H1 (cell line): ENCODE measurements at regions not wholly inside any gene's neighbourhood (a gene's known extent, or its start where the extent isn't known, plus 50 kb on each side); places are given as distances from the start of the nearest gene placed in this dataset.

Experiments
- CTCF ChIA-PET: fragments of 300-600 bp; sonication (Branson Sonifier 250); formaldehyde crosslinking; loops from one replicate; lab custom pipeline; 2021; ENCODE audit not compliant: partially characterized antibody; lab: Charles Lee
- POLR2A ChIA-PET: fragments of 300-600 bp; sonication (Branson Sonifier 250); formaldehyde crosslinking; loops from one replicate; lab custom pipeline; 2021; ENCODE audit warnings: inconsistent platforms; ENCODE audit not compliant: partially characterized antibody; lab: Charles Lee
- DNase-seq, 2 experiments: peaks; one replicate each; pipeline versions ENCODE4 v3.0.0 to v3.0.0-alpha.2; 2010 to 2022; ENCODE audit warnings: low spot score in 2 of 2, low read depth in 1 of 2, mixed read lengths in 1 of 2
- FAIRE-seq: peaks from 2 replicates; lab custom pipeline; 2011; peaks lifted over from hg19 to GRCh38; lab: Jason Lieb, UNC
- H2AFZ ChIP-seq: 2 replicates; pipeline ENCODE4 v1.8.1; 2012; ENCODE audit warnings: low read length, inconsistent platforms
- H2AK5ac ChIP-seq: 2 replicates; pipeline ENCODE4 v1.6.1; 2013; ENCODE audit warnings: low read depth, low read length
- H2BK120ac ChIP-seq: replicated peaks from 2 replicates; pipeline ENCODE3; 2013; ENCODE audit warnings: low read depth, low read length, inconsistent platforms
- H2BK12ac ChIP-seq: 2 replicates; pipeline ENCODE4 v1.6.1; 2013; ENCODE audit warnings: low read depth, low read length
- H2BK15ac ChIP-seq: 2 replicates; pipeline ENCODE4 v1.6.1; 2013; ENCODE audit warnings: low read length
- H2BK20ac ChIP-seq: 2 replicates; pipeline ENCODE4 v1.6.1; 2013; ENCODE audit warnings: low read length
- H2BK5ac ChIP-seq: 2 replicates; pipeline ENCODE4 v1.6.1; 2013; ENCODE audit warnings: low read depth, low read length
- H3K14ac ChIP-seq: 2 replicates; pipeline ENCODE4 v1.6.1; 2013; ENCODE audit warnings: inconsistent platforms; ENCODE audit not compliant: insufficient read length
- H3K18ac ChIP-seq: 2 replicates; pipeline ENCODE4 v1.6.1; 2013; ENCODE audit warnings: low read length; ENCODE audit errors: extremely low read depth
- H3K23ac ChIP-seq: 2 replicates; pipeline ENCODE4 v1.6.1; 2013; ENCODE audit warnings: inconsistent platforms; ENCODE audit not compliant: insufficient read length
- H3K23me2 ChIP-seq: 2 replicates; pipeline ENCODE4 v1.6.1; 2013; ENCODE audit warnings: low read depth, low read length
- H3K27ac ChIP-seq: 2 replicates; pipeline ENCODE4 v1.6.1; 2011; ENCODE audit warnings: low read depth, low read length, inconsistent platforms
- H3K27me3 ChIP-seq, 4 experiments: replicated peaks in 1 of 4; 1 replicate in 1 of 4; 2 replicates in 3 of 4; pipeline versions ENCODE4 v1.6.1 to v1.8.1; 2011 to 2013; ENCODE audit warnings: low read length in 3 of 4, mild to moderate bottlenecking in 3 of 4, inconsistent platforms in 2 of 4, mixed read lengths in 2 of 4, moderate library complexity in 1 of 4; ENCODE audit not compliant: control insufficient read depth in 3 of 4, insufficient read depth in 3 of 4; ENCODE audit errors: extremely low read depth in 1 of 4
- H3K36me3 ChIP-seq, 4 experiments: 2 replicates each; pipeline versions ENCODE4 v1.6.1 to v1.8.1; 2011 to 2013; ENCODE audit warnings: mild to moderate bottlenecking in 4 of 4, low read length in 3 of 4, moderate library complexity in 2 of 4, control low read depth in 1 of 4, inconsistent platforms in 1 of 4; ENCODE audit not compliant: insufficient read depth in 4 of 4, control insufficient read depth in 2 of 4
- H3K4ac ChIP-seq: replicated peaks from 2 replicates; pipeline ENCODE3; 2013; ENCODE audit warnings: low read length, low read depth, mixed read lengths, inconsistent platforms; ENCODE audit not compliant: insufficient read length
- H3K4me1 ChIP-seq, 4 experiments: replicated peaks in 1 of 4; 1 replicate in 1 of 4; 2 replicates in 3 of 4; pipeline versions ENCODE4 v1.6.1 to v1.8.1; 2011 to 2013; ENCODE audit warnings: low read length in 3 of 4, inconsistent platforms in 2 of 4, mixed read lengths in 1 of 4; ENCODE audit not compliant: insufficient read depth in 4 of 4, control insufficient read depth in 3 of 4
- H3K4me2 ChIP-seq, 2 experiments: 2 replicates each; pipeline versions ENCODE4 v1.6.1 to v1.8.1; 2011 to 2013; ENCODE audit warnings: low read depth in 2 of 2, low read length in 2 of 2, control low read depth in 1 of 2, inconsistent platforms in 1 of 2, mild to moderate bottlenecking in 1 of 2; ENCODE audit not compliant: insufficient read depth in 1 of 2
- H3K4me3 ChIP-seq, 4 experiments: fragments of 200-600, 300-600 bp in 1 of 4; sonication (generic), shearing (Covaris generic), sonication (Bioruptor Twin) in 1 of 4; 2 replicates each; pipeline versions ENCODE4 v1.5.1 to v1.8.1; 2011 to 2016; ENCODE audit warnings: low read length in 4 of 4, low read depth in 3 of 4, control low read depth in 2 of 4, inconsistent platforms in 2 of 4, mild to moderate bottlenecking in 2 of 4, mixed read lengths in 1 of 4, moderate library complexity in 1 of 4; ENCODE audit not compliant: insufficient read depth in 2 of 4; ENCODE audit errors: extremely low read depth in 1 of 4
- H3K56ac ChIP-seq: replicated peaks from 2 replicates; pipeline ENCODE3; 2013; ENCODE audit warnings: low read depth, mild to moderate bottlenecking, mixed read lengths, low read length, inconsistent platforms; ENCODE audit not compliant: insufficient read length
- H3K79me1 ChIP-seq: 2 replicates; pipeline ENCODE4 v1.6.1; 2013; ENCODE audit warnings: low read depth, low read length, control low read depth
- H3K79me2 ChIP-seq, 2 experiments: 2 replicates each; pipeline versions ENCODE4 v1.6.1 to v1.8.1; 2012 to 2013; ENCODE audit warnings: low read length in 2 of 2, mild to moderate bottlenecking in 2 of 2, inconsistent platforms in 1 of 2; ENCODE audit not compliant: insufficient read depth in 2 of 2, control insufficient read depth in 1 of 2
- H3K9ac ChIP-seq, 4 experiments: replicated peaks in 1 of 4; 1 replicate in 1 of 4; 2 replicates in 3 of 4; pipeline versions ENCODE4 v1.6.1 to v1.8.1; 2011 to 2013; ENCODE audit warnings: low read depth in 3 of 4, low read length in 3 of 4, control low read depth in 2 of 4, mild to moderate bottlenecking in 2 of 4, moderate library complexity in 2 of 4, inconsistent platforms in 1 of 4; ENCODE audit errors: extremely low read depth in 1 of 4
- H3K9me3 ChIP-seq, 2 experiments: 2 replicates each; pipeline versions ENCODE4 v1.6.1 to v1.8.1; 2012 to 2013; ENCODE audit warnings: mild to moderate bottlenecking in 2 of 2, moderate library complexity in 2 of 2, control low read depth in 1 of 2, inconsistent platforms in 1 of 2, low read depth in 1 of 2, low read length in 1 of 2, mixed read lengths in 1 of 2; ENCODE audit not compliant: insufficient read depth in 2 of 2
- H4K20me1 ChIP-seq, 2 experiments: replicated peaks in 1 of 2; 2 replicates each; pipeline versions ENCODE3 to v1.8.1; 2011 to 2013; ENCODE audit warnings: inconsistent platforms in 2 of 2, low read length in 2 of 2, mild to moderate bottlenecking in 1 of 2; ENCODE audit not compliant: insufficient read depth in 2 of 2, control insufficient read depth in 1 of 2
- H4K5ac ChIP-seq: 2 replicates; pipeline ENCODE4 v1.6.1; 2013; ENCODE audit warnings: low read length, low read depth, mixed read lengths, inconsistent platforms; ENCODE audit not compliant: insufficient read length
- H4K8ac ChIP-seq: 2 replicates; pipeline ENCODE4 v1.8.0; 2013; ENCODE audit warnings: mild to moderate bottlenecking, moderate library complexity, low read length, inconsistent platforms; ENCODE audit not compliant: insufficient read depth; ENCODE audit errors: extremely low read depth
- H4K91ac ChIP-seq: replicated peaks from 2 replicates; pipeline ENCODE3; 2013; ENCODE audit warnings: low read length, mixed read lengths, inconsistent platforms; ENCODE audit not compliant: insufficient read length
- CEBPB ChIP-seq: IDR thresholded peaks from 2 replicates; pipeline ENCODE4 v1.6.1; 2012; ENCODE audit warnings: low read depth, low read length
- FOSL1 ChIP-seq: IDR thresholded peaks from 2 replicates; pipeline ENCODE4 v1.6.1; 2011; ENCODE audit warnings: mild to moderate bottlenecking, low read depth, low read length, moderate library complexity; ENCODE audit not compliant: insufficient read depth
- JUN ChIP-seq: IDR thresholded peaks from 2 replicates; pipeline ENCODE4 v1.6.1; 2011; ENCODE audit warnings: low read depth, mild to moderate bottlenecking, improper control_type of control experiment, low read length
- KDM5A ChIP-seq: fragments of 200-600 bp; IDR thresholded peaks from 2 replicates; pipeline ENCODE4 v1.7.1; 2012; ENCODE audit warnings: mild to moderate bottlenecking, low read length, inconsistent platforms, mixed read lengths
- PHF8 ChIP-seq: fragments of 200-600 bp; sonication (generic); conservative IDR thresholded peaks from 2 replicates; pipeline ENCODE4 v1.7.1; 2012; ENCODE audit warnings: low read depth, mild to moderate bottlenecking, inconsistent platforms, low read length, moderate library complexity
- POLR2AphosphoS5 ChIP-seq: IDR thresholded peaks from 2 replicates; pipeline ENCODE4 v1.6.1; 2011; ENCODE audit warnings: low read depth, low read length
- POU5F1 ChIP-seq: IDR thresholded peaks from 2 replicates; pipeline ENCODE4 v1.6.1; 2011; ENCODE audit warnings: low read depth, mild to moderate bottlenecking, low read length, moderate library complexity
- RBBP5 ChIP-seq: IDR thresholded peaks from 2 replicates; pipeline ENCODE4 v1.7.1; 2012; ENCODE audit warnings: low read depth, mild to moderate bottlenecking, inconsistent platforms, low read length, moderate library complexity, borderline replicate concordance
- SIN3A ChIP-seq, 2 experiments: IDR thresholded peaks in 1 of 2; conservative IDR thresholded peaks in 1 of 2; 2 replicates each; pipeline ENCODE4 v1.6.1; 2011 to 2012; ENCODE audit warnings: low read length in 2 of 2, improper control_type of control experiment in 1 of 2, low read depth in 1 of 2, mild to moderate bottlenecking in 1 of 2
- SIRT6 ChIP-seq: IDR thresholded peaks from one replicate; pipeline ENCODE4 v1.7.1; 2012; ENCODE audit warnings: low read length, inconsistent platforms
- SP2 ChIP-seq: IDR thresholded peaks from 2 replicates; pipeline ENCODE4 v1.6.1; 2012; ENCODE audit warnings: mild to moderate bottlenecking, low read length, inconsistent platforms
- SP4 ChIP-seq: IDR thresholded peaks from 2 replicates; pipeline ENCODE4 v1.6.1; 2012; ENCODE audit warnings: low read length, inconsistent platforms
- SRF ChIP-seq: IDR thresholded peaks from 2 replicates; pipeline ENCODE4 v1.6.1; 2011; ENCODE audit warnings: mild to moderate bottlenecking, low read depth, low read length, moderate library complexity
- TAF1 ChIP-seq: IDR thresholded peaks from 2 replicates; pipeline ENCODE4 v1.6.1; 2011; ENCODE audit warnings: mild to moderate bottlenecking, low read depth, low read length
- TEAD4 ChIP-seq: IDR thresholded peaks from 2 replicates; pipeline ENCODE4 v1.6.1; 2012; ENCODE audit warnings: low read depth, low read length, inconsistent platforms, mixed read lengths
- WGBS, 2 experiments: shearing (Covaris generic) in 1 of 2; methylation state at CpG; one replicate each; pipeline versions ENCODE4 v1.1.6 to v1.1.7; 2013 to 2015; ENCODE audit warnings: low lambda C conversion rate in 2 of 2, mixed read lengths in 2 of 2, inconsistent platforms in 1 of 2, low coverage in 1 of 2, missing lambda C conversion rate in 1 of 2; ENCODE audit not compliant: insufficient replicate concordance in 2 of 2, insufficient coverage in 1 of 2, insufficient read length in 1 of 2; ENCODE audit errors: extremely low coverage in 1 of 2, missing lambda C conversion rate in 1 of 2; 5-methylcytosine and 5-hydroxymethylcytosine counted together

GRCh38 chr21:14657241-14658008, 111.3 kb upstream of the SAMSN1 start:
- WGBS, 2 experiments, result 91% methylated on average over 10 of the region's 10 CpGs; no CpG with 5 or more reads in 1 of the 2 experiments
- H3K79me2 ChIP-seq, result no peaks in the 10 kb centered on the region
- no peak overlapping the region for H2AK5ac ChIP-seq
- H3K27me3 ChIP-seq, result no peaks in the 10 kb centered on the region
- no peak overlapping the region for H2BK5ac ChIP-seq
- no peak overlapping the region for H3K4me2 ChIP-seq
- H4K91ac ChIP-seq, result no peak overlapping the region
- no peak overlapping the region for H3K4me3 ChIP-seq
- no peak overlapping the region for H2BK12ac ChIP-seq
- no peak overlapping the region for H2BK20ac ChIP-seq
- H4K8ac ChIP-seq, result no peak overlapping the region
- H3K56ac ChIP-seq, result no peak overlapping the region
- H2BK15ac ChIP-seq, result no peak overlapping the region
- no peaks in the 10 kb centered on the region; the same call in 1 of the 2 replicates for H3K23me2 ChIP-seq
- FAIRE-seq (no peak), DNase-seq (no peak)
- H3K9me3 ChIP-seq, result no peaks in the 10 kb centered on the region
- H3K23ac ChIP-seq, result no peak overlapping the region
- ChIA-PET CTCF (no interaction called here), POLR2A (no interaction called here)
- H2AFZ ChIP-seq, result no peak overlapping the region
- no peak overlapping the region for H3K9ac ChIP-seq
- H3K4ac ChIP-seq, result no peak overlapping the region
- no peaks in the 10 kb centered on the region for H3K79me1 ChIP-seq
- H3K27ac ChIP-seq, result no peak overlapping the region
- no peaks in the 10 kb centered on the region for H4K20me1 ChIP-seq
- H3K4me1 ChIP-seq, result no peaks in the 10 kb centered on the region
- no peak overlapping the region for H2BK120ac ChIP-seq
- H3K36me3 ChIP-seq, result no peaks in the 10 kb centered on the region
- H3K14ac ChIP-seq, result no peak overlapping the region
- no peak overlapping the region for H3K18ac ChIP-seq
- H4K5ac ChIP-seq, result no peak overlapping the region
- TF ChIP-seq RBBP5 (no peak), TEAD4 (no peak), SIRT6 (no peak), KDM5A (no peak), SIN3A (conservative IDR thresholded peaks at IDR 0.05 in 1 of 2, IDR thresholded peaks at IDR 0.05 in 1 of 2; ENCODE audit: low read depth in 1 of 2, low read length in 2 of 2) (no peak), JUN (no peak), SP2 (no peak), POLR2AphosphoS5 (no peak), SP4 (no peak), POU5F1 (no peak), SRF (no peak), PHF8 (no peak), CEBPB (no peak), FOSL1 (no peak), TAF1 (no peak)
